ENCODE measurements at regions not wholly inside any gene's neighbourhood (a gene's known extent, or its start where the extent isn't known, plus 50 kb on each side); places are given as distances from the start of the nearest gene placed in this dataset.
"Not testable (repeated sequence)": the region's sequence is repeated elsewhere in the genome, so short reads cannot be mapped to it uniquely, and the experiment has no call there.

DNA sequence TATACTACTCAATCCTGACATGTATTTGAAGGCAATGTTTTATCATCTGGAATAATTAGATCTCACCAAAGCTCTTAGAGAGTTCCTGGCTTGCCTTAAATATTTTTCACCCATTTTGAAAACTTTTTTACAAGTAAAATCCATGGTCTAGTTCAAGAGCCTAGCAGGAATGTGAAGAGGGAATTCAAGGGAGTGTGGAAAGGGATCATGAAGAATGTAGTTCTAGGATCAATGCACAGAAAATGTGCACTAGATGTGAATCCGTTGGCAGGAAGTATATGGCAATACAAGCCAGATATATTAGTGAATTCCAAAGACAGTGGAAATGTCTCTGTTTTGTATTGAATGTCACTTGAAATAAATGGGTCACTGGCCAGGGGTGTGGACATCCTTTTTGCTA, 167.9 kb upstream of the MOCS2 start:
- DNase-seq = no peak

- no peak for DNase-seq
Measured at GRCh38 chr5:53287573-53287972, 178.0 kb upstream of the MOCS2 start.

DNA sequence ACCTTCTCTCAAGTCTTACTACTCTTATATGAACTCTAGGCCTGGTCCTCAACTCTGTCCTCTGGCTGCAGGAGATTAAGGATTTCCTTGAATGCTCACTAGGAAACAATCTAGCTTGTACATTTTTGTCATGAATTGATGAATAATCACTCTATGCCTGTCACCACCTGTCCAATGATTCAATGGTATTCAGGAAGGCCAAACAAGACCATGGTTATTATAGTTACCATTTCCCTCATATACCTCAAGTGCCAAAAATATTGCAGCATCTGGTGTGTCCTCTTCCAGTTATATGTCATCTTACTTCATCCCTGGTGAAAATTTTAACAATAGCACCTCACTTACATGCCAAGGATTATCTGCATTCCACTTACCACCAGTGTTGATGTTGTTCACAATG, 179.0 kb upstream of the MOCS2 start:
- DNase-seq = no peak

DNA sequence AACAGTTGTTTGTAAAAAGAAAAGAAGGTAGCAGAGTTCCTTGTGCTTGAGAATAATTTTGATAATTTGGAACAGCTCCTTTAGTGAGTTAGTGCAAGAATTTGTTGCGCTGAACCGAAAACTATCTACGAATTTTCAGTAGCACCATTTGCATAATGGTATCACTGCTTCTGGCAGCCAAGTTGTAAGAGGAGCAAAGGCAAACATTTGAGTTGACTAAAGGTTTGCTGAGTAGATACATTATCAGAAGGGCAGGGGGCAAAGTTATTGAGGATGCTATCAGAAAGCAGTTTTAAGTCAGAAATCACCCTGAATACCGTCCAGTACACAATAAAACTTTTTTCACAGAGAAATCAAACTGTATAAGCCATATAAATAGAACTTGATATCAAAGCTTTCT, 181.5 kb upstream of the MOCS2 start:
- no peak for DNase-seq

DNA sequence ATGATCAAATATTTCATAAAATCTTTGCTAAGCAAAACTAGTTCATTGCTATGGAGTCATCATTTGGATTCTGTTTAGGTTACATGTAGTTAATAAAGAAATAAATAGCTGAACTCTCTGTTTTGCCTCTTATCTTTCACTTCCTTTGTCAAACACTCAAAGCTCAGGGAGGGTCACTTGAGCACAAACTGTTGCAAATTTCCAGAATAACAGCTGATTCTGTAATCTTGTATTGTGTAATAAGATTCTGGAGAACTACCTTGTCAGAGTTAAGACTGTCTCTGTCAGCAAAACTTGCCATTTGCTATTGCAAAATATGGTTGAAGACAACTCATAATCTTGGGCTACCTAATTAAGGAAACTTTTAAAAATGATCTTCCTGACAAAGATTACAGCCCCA, 182.0 kb upstream of the MOCS2 start:
- no peak for DNase-seq

GRCh38 chr5:53298841-53299240, 181.6 kb upstream of the FST start:
- DNase-seq = no peak

DNA sequence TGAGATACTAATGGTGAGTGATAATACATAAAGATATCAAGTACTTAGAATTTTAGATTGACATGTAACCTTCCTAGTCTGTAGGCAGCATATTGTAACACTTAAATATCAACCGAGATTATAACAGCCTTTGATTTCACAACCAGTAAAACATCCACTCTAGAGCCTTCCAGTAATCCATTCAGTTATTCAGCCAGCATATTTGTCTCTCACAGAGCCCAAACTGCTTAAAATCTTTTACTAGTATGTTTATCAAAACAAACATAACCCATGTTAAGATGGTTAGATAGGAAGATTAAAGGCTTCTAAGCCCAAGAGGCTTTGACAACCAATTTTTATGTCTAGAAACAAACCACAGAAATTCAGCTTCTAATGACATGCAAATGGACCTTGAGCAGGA, 177.9 kb upstream of the FST start:
- DNase-seq = no peak

- DNase-seq = no peak
Measured at GRCh38 chr5:53303105-53303504, 177.3 kb upstream of the FST start.

GRCh38 chr5:53305316-53305715, 175.1 kb upstream of the FST start:
- DNase-seq = not testable (repeated sequence)

DNA sequence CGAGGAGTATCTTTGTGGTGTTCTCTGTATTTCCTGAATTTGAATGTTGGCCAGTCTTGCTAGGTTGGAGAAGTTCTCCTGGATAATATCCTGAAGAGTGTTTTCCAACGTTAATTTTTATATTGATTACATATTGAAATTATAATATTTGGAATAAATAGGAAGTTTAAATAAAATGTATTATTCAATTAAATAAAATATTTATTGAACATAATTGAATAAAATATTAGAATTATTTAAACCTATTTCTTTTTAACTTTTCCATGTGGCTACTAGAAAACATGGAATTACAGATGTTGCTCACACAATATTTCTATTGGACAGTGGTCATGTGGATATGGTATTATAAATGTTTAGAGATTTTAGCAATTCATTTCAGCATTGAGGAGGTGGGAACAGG, 170.8 kb upstream of the FST start:
- no peak for DNase-seq

DNA sequence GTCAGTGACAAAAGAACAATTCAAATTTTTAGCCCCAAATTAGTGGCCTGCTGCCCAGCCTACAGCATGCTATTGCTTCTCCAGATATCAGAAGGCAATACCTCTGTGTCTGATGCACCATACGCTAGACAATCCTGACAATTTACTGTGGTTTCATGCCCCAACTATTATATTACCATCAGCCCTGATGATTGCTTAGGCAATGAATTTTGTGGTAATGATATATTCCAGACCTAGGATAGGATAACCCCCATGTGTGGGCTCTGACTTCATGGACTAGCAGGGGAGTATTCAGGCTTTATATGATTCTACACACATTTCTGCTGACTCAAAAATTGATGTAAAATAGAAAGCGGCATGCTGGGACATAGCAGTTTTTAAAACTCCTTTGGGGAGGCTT, 168.7 kb upstream of the FST start:
- DNase-seq = no peak

DNA sequence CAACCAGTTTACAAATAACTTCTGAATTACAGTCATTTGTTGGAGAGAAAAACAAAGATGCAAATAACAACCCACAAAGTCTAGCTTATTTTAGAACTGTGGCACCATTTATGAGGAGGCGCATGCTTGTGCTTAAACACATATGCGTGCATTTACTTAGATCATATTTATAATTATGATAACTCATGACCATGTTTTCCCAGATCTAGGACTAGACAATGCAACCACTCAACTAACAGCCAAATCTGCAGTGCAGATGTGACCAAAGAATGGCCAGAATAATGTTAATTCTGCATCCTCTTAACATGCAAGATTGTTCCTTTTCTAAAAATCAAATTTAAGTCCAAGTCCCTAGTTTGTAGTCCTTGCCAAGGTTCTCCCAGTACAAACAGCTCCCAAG, 167.3 kb upstream of the FST start:
- no peak for DNase-seq

GRCh38 chr5:53318303-53318702, 162.1 kb upstream of the FST start:
- DNase-seq = no peak

- DNase-seq = no peak
Measured at GRCh38 chr5:53319315-53319714, 161.1 kb upstream of the FST start.

DNA sequence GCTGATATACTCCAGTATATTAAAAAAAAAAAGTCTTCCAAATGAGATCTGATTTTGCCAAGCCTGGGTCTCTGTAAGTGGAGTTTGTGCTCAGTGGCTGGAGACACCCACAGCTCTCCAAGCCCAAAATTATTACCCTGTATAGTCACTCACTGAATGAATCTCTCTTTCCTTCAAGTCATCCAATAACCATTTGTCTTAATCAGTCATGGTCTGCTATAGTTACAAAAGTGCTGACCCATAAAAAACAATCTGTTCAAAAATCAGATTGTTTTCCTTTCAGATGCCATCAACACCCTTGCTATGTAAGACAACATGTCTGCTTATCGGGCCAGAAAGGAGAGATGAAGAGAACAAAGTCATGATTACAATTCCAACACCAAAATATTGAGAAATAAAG, 159.4 kb upstream of the FST start:
- DNase-seq = no peak

DNA sequence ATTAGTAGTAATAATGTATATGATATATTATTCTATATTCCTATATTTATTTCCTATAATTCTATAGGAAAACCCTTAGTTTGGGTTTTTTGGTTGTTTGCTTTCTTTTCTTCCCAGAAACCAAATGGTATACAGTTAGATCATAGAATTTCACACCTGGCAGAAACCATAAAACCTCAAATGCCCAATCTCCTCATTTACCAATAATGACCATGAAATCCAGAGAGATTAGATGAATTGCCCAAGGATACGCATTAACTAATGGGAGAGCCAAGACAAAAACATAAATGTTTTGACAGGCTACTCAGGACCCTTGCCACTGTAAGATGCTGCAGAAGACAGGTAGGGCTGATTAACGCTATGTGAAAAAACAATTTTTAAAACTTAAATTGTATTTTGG, 158.7 kb upstream of the FST start:
- DNase-seq = no peak

- DNase-seq = no peak
Measured at GRCh38 chr5:53322257-53322656, 158.2 kb upstream of the FST start.

GRCh38 chr5:53323511-53323910, 156.9 kb upstream of the FST start:
- DNase-seq = no peak

- no peak for DNase-seq
Measured at GRCh38 chr5:53323943-53324642, 156.3 kb upstream of the FST start.

- no peak for DNase-seq
Measured at GRCh38 chr5:53326424-53327153, 153.8 kb upstream of the FST start.

DNA sequence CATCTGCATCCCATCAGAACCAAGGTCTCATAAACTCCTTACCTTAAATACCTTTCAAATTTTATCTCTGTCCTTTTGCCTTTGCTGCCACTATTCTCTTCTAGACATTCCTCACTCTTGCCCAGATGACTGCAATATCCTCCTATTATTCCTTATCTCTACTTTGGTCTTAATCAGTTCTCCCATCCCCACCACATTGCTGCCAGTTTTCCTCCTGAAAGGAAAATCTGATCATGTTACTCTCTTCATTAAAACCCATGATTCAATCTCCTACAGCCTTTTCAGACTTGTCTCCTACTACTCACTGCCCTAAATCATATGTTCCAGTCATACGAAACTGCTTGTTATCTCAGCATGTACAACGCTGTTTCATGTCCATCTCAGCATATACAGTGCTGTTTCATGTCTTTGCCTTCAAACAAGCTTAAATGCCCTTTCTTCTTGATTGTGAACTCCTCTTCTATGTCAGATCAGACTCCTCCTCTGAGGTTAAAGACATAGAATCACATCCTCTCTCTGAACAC, 152.6 kb upstream of the FST start:
- no peak for DNase-seq

- DNase-seq = no peak
Measured at GRCh38 chr5:53330491-53330890, 149.9 kb upstream of the FST start.

DNA sequence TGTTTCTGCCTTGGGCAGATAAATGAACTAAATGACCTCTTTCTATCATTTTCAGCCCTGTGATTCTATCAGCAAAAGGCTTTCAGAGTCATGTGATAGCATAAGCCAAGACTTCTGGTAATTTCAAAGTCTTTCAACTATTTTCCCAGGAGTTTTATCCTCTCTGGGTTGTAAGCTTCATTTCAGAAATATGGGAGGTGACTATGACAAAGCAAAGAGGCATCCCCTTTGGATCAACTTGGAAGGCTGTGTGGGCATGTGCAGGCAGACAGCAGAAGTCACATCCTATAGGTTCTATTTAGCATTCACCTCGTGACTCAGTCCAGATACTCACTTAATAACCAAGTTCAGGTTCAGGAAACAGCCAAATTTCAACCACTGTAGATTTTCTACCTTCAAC, 149.0 kb upstream of the FST start:
- no peak for DNase-seq

DNA sequence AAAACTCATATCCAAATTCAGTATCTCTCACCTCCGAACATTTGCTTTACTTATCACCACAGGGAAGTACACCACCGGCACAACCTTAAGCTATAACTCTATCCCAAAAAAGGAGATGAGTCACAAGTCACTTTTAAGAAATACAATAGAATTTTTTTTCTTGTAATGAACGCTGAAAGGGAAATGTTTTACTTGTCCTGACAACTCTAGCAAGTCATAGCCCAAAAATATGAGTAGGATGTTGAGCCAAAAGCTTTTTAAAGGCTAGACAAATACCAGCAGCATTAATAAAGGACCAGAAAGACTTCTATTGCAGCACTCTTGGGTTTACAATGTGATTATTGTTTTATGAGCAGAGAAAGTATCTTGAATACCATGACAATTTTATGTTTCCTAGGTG, 147.3 kb upstream of the FST start:
- DNase-seq = no peak

All from stimulated activated CD4-positive, alpha-beta T cell treated with anti-CD3 and anti-CD28 coated beads, Interleukin-4, amount 100 ng/mL, for 4 hours (primary cell).